ENCODE measurements at regions not wholly inside any gene's neighbourhood (a gene's known extent, or its start where the extent isn't known, plus 50 kb on each side); places are given as distances from the start of the nearest gene placed in this dataset.

DNA sequence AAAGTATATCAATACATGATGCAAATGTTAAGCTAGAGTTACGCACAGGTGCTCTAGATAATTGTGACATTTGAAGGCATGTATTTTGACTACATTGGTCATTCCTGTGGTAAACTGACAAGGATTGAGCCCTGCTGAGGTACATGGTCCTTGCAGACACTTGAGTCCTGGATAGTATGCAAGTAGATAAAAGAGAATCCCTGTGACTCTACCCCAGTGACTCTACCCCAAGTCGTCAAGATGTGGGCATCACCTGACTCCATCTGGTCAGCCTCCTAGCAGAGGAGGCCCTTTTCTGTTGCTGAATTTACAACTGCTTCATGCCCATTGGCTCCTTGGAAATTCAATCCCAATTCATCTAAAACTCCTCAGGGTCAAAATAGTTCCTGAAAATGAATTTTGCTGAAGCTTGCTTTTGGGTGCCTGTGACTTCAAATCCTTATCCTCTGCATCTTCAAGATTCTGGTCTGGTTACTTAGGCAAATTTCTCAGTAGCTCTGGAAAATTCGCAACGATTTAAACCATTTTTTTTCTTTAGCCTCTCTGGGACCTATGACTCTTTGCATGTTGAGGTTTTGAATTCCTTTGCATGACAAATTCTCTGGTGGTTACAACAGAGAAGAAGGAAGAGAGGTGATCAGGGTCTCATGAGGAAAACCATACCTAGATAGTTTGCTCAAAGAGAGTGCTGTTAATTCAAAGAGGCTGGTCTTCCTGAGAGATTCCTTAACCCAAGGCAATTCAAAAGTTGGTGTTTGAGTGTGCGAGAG lies 422.1 kb downstream of the FGF9 start:
- peak; percentile 43 for DNase-seq (ENCODE audit: low spot score)

- DNase-seq (ENCODE audit: low spot score) = no peak
These were observed 424.9 kb downstream of the FGF9 start for GRCh38 chr13:22095794-22096193.

DNA sequence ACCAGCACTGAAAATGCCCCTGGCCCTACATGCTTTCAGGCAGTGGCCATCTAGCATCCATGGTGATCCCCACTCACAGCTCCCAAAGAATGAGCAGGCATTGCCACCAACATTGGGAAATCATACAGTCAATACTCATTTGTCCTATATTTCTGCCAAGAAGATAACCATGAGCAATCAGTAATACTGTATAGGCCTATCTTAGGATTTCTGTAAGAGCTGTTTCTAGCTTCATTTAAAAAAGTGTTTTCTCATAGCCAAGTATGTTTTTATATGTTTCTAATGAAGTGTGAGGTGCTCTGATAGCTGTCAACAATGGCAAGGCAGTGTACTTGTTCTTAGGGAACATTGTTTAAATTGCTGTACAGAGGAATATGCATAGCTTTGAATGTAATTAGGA lies 428.7 kb downstream of the FGF9 start:
- DNase-seq (ENCODE audit: low spot score) = no peak

GRCh38 chr13:22102271-22102670 lies 431.4 kb downstream of the FGF9 start:
- DNase-seq (ENCODE audit: low spot score) = no peak

GRCh38 chr13:22103046-22104027 lies 432.5 kb downstream of the FGF9 start:
- peak; percentile 22 for DNase-seq (ENCODE audit: low spot score)

DNA sequence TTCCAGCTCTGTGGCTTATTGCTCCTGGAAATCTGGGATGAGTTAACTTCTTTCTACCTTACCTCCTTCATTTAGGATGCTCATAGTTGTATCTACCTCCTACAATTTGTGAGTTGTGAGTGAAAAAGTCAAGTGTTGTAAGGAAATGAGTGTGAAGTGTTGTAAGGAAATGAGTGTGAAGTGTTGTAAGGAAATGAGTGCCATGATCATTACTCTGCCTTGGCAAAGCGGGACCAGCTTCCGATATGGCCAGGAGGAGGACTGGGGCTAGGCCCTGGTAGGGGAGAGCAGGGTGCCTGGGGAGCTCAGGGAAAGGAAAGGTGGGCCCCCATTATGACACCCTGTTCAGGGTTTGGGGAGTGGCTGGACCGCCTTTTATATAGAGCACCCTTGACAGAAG lies 435.2 kb downstream of the FGF9 start:
- DNase-seq (ENCODE audit: low spot score) = no peak

GRCh38 chr13:22107549-22107948 lies 436.7 kb downstream of the FGF9 start:
- no peak for DNase-seq (ENCODE audit: low spot score)

DNA sequence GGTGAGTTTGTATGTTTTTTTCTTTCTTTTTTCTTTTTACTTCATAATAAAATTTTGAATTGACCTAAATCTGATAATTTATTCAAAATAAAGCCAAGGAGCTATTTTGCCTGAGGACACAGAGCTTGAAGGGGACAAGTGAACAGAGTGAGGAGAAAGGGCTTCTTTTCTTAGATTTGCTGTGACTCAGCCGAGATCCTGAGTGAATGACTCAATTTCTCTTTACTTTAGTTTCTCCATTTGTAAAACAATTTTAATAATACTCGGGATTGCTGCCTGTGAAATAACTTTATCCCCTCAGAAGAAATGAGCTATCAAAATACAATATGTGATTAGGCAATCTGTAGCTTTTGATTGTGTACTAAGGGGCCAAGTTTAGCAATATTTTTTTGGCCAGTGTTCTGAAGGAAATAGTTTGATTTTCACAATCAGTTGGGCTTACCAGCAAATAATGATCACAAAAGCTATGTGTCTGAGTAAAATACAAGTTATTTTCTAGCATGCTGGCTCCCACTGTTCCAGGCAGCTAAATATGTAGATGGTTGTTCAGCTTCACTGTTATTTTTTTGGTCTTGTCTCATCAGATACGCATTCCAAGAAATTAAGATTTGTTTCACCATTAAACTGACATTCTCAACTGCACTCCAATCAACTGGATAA lies 437.5 kb downstream of the FGF9 start:
- peak; percentile 41 for DNase-seq (ENCODE audit: low spot score)

- no peak for DNase-seq (ENCODE audit: low spot score)
These were observed 438.1 kb downstream of the FGF9 start for GRCh38 chr13:22108979-22109378.

GRCh38 chr13:22110368-22110767 lies 439.5 kb downstream of the FGF9 start:
- DNase-seq (ENCODE audit: low spot score) = no peak

- no peak for DNase-seq (ENCODE audit: low spot score)
These were observed 440.4 kb downstream of the FGF9 start for GRCh38 chr13:22111152-22111783.

- DNase-seq (ENCODE audit: low spot score) = no peak
These were observed 441.1 kb downstream of the FGF9 start for GRCh38 chr13:22111961-22112360.

GRCh38 chr13:22112956-22113745 lies 442.3 kb downstream of the FGF9 start:
- no peak for DNase-seq (ENCODE audit: low spot score)

DNA sequence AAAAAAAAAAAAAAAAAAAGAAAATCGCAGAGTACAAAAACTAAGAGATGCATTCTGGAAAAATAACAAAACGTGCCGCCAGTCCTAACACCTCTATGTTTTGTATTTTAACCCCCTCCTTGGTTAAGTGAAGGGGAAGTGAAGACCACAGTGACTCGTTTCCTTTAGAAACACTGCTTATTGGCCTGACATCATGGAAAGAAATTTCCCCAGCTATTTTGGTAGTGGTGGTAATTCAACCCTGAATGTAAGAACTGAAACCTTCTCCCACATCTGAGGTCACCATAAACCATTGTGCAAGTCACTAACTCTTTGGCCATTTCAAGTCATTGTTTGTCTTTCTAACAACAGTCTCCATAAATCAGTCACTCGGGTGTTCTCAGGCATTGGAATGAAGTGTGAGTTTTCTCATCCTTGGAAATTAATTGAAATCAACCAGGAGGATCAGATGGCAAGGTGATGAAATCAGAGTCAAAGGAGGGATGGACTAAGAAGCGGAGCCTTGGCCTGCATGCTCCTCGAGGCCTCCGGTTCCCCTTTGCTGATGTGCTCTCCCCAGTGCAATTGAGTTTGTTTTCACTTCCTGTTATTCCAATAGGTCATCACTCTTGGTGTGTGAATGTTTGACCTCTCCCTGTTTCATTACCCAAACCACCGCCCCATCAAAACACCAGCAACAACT lies 443.9 kb downstream of the FGF9 start:
- peak; percentile 29 for DNase-seq (ENCODE audit: low spot score)

DNA sequence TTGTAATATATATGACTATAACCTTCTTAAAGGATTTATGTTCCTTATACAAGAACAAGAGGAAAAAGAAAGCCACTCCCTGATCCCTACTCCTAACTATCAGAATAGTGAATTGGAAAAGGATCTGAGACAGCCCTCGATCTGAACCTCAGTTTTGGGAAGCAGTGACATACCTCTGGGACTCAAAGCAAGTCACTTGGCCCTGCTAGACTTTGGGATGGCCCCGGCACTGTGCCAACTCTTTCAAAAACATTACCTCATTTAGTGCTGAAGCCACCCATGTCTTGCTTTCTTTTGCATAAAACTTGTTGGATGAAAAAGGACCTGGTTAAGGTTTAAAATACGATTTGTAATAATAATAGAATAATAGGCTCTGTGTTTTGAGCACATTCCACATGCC lies 447.3 kb downstream of the FGF9 start:
- DNase-seq (ENCODE audit: low spot score) = no peak

- no peak for DNase-seq (ENCODE audit: low spot score)
These were observed 449.8 kb downstream of the FGF9 start for GRCh38 chr13:22120646-22121045.

GRCh38 chr13:22121146-22121739 lies 450.4 kb downstream of the FGF9 start:
- no peak for DNase-seq (ENCODE audit: low spot score)

GRCh38 chr13:22126433-22127021 lies 455.7 kb downstream of the FGF9 start:
- no peak for DNase-seq (ENCODE audit: low spot score)

DNA sequence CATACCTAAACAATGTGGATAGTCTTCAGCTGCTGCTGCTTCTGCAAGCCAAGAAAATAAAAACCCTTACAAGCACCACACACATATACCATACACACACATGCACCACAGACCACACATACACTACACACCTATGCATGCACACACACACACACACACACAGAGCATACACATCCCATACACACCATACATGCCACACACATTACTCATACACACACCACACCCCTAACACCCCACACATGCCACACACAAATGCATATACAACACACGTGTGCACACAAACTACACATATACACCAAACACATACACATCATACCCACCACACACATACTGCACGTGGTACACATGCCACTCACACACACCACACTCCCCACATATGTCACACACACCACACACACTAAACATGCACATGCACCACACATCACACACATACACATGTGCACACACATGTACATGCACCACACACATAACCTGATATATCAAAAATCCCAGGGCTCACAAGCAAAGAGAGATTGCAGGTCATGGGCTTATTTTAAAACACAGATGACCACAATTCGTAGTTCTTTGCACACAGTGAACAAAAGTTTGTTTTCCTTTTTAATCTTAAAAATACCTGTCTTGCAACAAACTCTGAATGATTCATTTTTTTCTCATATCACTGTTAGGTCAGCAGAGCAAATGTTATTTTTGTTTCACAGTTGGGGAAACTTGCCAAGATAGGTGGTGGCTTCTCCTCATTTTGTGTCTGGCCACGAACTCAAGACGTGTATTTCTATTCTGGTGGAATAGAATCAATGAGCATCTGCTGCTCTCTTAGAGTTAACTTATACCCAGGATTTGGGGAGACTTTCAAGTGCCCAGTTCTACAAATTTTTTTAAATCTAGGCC lies 456.6 kb downstream of the FGF9 start:
- DNase-seq (ENCODE audit: low spot score) = no peak
